Right atrium auricular region (tissue), 2 donors: ENCODE measurements at regions not wholly inside any gene's neighbourhood (a gene's known extent, or its start where the extent isn't known, plus 50 kb on each side); places are given as distances from the start of the nearest gene placed in this dataset.
"Not testable (repeated sequence)": the region's sequence is repeated elsewhere in the genome, so short reads cannot be mapped to it uniquely, and the experiment has no call there.

Experiments used
- DNase-seq: peaks from one replicate; pipeline ENCODE4 v3.0.0-alpha.2; 2019; ENCODE audit warnings: low spot score
- H3K27ac ChIP-seq, 2 donors: fragments of 200-600 bp; sonication (generic); 1 replicate in 1 of 2; 2 replicates in 1 of 2; pipeline ENCODE4 v1.5.1; 2016 to 2019
- H3K27me3 ChIP-seq, 2 donors: fragments of 200-600 bp; sonication (generic); one replicate each; pipeline versions ENCODE4 v1.5.1 to v1.6.0; 2017 to 2019
- H3K36me3 ChIP-seq: fragments of 200-600 bp; sonication (generic); one replicate; pipeline ENCODE4 v1.5.1; 2016
- H3K4me1 ChIP-seq, 2 donors: fragments of 200-600 bp; sonication (generic); one replicate each; pipeline versions ENCODE4 v1.5.1 to v1.6.0; 2017 to 2019
- H3K4me3 ChIP-seq, 2 donors: fragments of 200-600 bp; sonication (generic); 1 replicate in 1 of 2; 2 replicates in 1 of 2; pipeline ENCODE4 v1.5.1; 2017 to 2019; ENCODE audit warnings: mild to moderate bottlenecking in 1 of 2, moderate library complexity in 1 of 2
- H3K9me3 ChIP-seq, 2 donors: fragments of 200-600 bp; sonication (generic); one replicate each; pipeline ENCODE4 v1.5.1; 2019
- CTCF ChIP-seq, 2 donors: fragments of 200-600 bp; sonication (generic); IDR thresholded peaks; one replicate each; pipeline ENCODE4 v1.5.1; 2019; ENCODE audit warnings: antibody characterized with exemption in 2 of 2

DNA sequence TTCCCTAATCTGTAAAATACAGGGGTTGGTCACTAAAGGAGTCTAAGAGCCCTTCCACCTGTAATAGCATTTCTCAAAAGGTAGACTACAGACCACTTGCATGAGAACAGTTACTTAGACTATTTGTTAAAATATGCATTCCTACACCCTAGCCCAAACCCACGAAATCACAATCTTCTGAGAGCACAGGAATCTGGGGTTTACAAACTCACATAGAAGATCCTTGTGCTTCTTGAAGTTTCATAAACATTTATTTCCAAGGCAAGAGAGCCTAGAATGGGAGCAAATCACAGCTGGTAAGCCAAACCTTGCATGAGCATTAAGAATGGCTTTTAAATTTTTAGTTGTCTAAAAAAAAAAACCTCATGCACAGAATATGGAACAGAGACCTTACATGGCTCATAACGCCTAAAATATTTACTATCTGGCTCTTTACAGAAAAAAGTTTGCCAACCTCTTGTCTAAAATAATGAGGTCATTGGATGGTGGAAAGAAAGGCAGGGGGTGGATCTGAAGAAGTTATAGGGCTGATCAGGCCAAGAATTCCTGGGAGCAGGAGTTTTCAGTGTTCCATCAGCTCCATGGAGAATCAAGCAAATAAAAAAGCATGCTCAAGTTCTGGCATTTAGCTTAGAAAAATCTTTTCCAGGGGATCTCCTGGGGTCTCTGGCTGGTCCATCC lies 133.4 kb downstream of the CCDC34 start:
- no peaks in the 10 kb centered on the region for H3K27me3 ChIP-seq
- DNase-seq, result no peak
- no peaks in the 10 kb centered on the region for H3K36me3 ChIP-seq
- H3K4me1 ChIP-seq, result peaks cover 0 to 5% of the 10 kb centered on the region in 2 donors
- H3K9me3 ChIP-seq, result no peaks in the 10 kb centered on the region
- no peak overlapping the region for H3K4me3 ChIP-seq
- no peak for TF ChIP-seq CTCF (IDR thresholded peaks at IDR 0.05)
- H3K27ac ChIP-seq, result no peak overlapping the region

DNA sequence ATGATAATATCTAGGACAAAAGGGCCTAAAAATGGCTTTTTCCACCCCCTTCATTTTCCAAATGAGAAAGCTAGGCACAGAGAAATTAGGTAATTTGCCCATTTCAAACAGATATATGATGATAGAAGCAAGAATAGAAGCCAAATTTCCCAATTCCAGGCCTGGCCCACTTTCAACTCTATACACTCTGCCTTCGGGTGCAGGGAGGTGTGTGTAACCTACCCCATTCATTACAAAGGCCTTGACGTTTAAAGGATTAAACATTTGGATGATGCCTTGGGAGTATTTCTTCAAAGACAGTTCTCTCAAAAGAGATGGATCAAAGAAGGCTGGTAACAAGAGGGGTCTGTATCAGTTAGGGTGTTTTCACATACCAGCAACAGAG lies 134.1 kb downstream of the CCDC34 start:
- no peaks in the 10 kb centered on the region for H3K9me3 ChIP-seq
- no peak for TF ChIP-seq CTCF (IDR thresholded peaks at IDR 0.05)

GRCh38 chr11:27228232-27228905 lies 134.6 kb downstream of the CCDC34 start:
- DNase-seq, result no peak
- no peak overlapping the region for H3K4me3 ChIP-seq
- H3K4me1 ChIP-seq, result no peaks in the 10 kb centered on the region
- H3K27ac ChIP-seq, result no peak overlapping the region
- no peak for TF ChIP-seq CTCF (IDR thresholded peaks at IDR 0.05)
- H3K27me3 ChIP-seq, result no peaks in the 10 kb centered on the region
- H3K36me3 ChIP-seq, result no peaks in the 10 kb centered on the region
- no peaks in the 10 kb centered on the region for H3K9me3 ChIP-seq

More for the DNA sequence above, 134.1 kb downstream of the CCDC34 start:
- H3K4me3 ChIP-seq, result no peak overlapping the region
- no peaks in the 10 kb centered on the region for H3K36me3 ChIP-seq
- peaks cover 0 to 5% of the 10 kb centered on the region in 2 donors for H3K4me1 ChIP-seq
- H3K27me3 ChIP-seq, result no peaks in the 10 kb centered on the region
- no peak overlapping the region for H3K27ac ChIP-seq
- no peak for DNase-seq

DNA sequence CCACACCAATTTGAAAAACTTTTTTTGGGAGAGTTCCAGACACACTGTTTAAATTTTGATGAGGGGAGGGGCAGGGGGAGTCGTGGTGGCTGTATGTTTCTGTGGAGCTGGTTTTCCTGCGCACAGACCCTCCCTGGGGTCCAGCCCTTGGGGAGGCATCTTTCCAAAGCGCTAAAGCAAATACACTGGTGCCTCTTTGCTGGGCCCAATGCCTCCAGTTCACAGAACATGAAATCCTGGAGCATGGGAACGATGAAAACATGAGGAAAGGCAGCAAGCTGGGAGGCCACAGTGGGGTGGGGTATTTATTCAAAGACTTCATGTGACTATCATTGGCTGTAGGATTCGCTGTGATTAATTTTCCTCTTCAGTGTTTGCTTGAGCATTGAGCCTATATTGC lies 135.3 kb downstream of the CCDC34 start:
- H3K27me3 ChIP-seq, result no peaks in the 10 kb centered on the region
- DNase-seq, result no peak
- H3K27ac ChIP-seq, result no peak overlapping the region
- no peaks in the 10 kb centered on the region for H3K36me3 ChIP-seq
- no peak for TF ChIP-seq CTCF (IDR thresholded peaks at IDR 0.05)
- H3K4me1 ChIP-seq, result no peaks in the 10 kb centered on the region
- H3K4me3 ChIP-seq, result no peak overlapping the region
- no peaks in the 10 kb centered on the region for H3K9me3 ChIP-seq

GRCh38 chr11:27219487-27220039 lies 143.5 kb downstream of the CCDC34 start:
- not testable (repeated sequence) for H3K9me3 ChIP-seq, H3K27me3 ChIP-seq, DNase-seq, H3K4me3 ChIP-seq, H3K36me3 ChIP-seq, H3K27ac ChIP-seq
- H3K4me1 ChIP-seq, result peaks cover 0 to 17% of the 10 kb centered on the region in 2 donors

DNA sequence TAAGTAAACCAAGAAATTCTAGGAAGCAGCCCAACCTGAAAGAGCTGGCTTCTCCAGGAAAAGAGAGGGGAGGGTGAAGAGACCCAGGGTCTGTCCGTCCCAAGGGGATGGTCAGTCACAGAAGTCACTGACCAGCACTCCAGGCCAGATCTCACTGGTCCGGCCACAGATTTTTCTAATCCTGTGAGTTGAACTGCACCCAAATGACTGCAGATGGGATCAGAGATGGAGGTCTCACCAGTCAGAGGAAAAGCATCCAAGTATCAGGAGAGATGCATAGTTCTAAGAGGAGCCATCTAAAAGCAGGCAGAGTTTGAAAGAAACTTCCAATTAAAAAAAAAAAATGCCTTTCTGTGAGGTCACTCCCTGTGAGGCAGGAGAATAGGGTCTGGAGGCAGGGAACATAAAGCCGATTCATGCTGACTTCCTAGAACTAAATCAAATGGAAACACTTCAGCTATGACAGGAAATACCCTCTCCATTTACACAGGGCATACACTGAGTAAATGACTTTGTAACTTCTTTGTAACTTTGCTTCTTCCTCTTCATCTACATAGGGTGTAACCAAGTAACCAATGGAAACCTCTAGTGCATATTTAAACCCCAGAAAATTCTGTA lies 144.5 kb downstream of the CCDC34 start:
- DNase-seq, result no peak
- peak overlapping the region; percentile 31 to 53 for H3K27ac ChIP-seq
- no peak overlapping the region for H3K4me3 ChIP-seq

More for the DNA sequence above, 144.5 kb downstream of the CCDC34 start:
- Histone ChIP-seq H3K9me3 (no peaks in the 10 kb centered on the region), H3K27me3 (no peaks in the 10 kb centered on the region), H3K36me3 (no peaks in the 10 kb centered on the region), H3K4me1 (peaks cover 0 to 18% of the 10 kb centered on the region in 2 donors)
- no peak for TF ChIP-seq CTCF (IDR thresholded peaks at IDR 0.05)
